Activated T-helper 17 cell treated with anti-CD3 and anti-CD28 coated beads, Interleukin-2, amount 50 U/mL, for 72 hours (primary cell): ENCODE measurements at regions not wholly inside any gene's neighbourhood (a gene's known extent, or its start where the extent isn't known, plus 50 kb on each side); places are given as distances from the start of the nearest gene placed in this dataset.
A peak's percentile ranks its signal among the peaks of the same experiment; 100 is the strongest.

Experiments
- ATAC-seq: fragments of 150-1000 bp; cut with Tn5 transposase; replicated peaks from 2 replicates; pipeline ENCODE4 v1.10.0; 2021; ENCODE audit warnings: mild to moderate bottlenecking, moderate library complexity
- H3K27ac Mint-ChIP-seq: one replicate; pipeline ENCODE4 v1.8.0; 2022; ENCODE audit warnings: mixed read lengths
- H3K27me3 Mint-ChIP-seq: one replicate; pipeline ENCODE4 v1.8.0; 2022; ENCODE audit warnings: mixed read lengths
- H3K36me3 Mint-ChIP-seq: one replicate; pipeline ENCODE4 v1.8.0; 2022; ENCODE audit warnings: low read depth, mild to moderate bottlenecking, mixed read lengths
- H3K4me1 Mint-ChIP-seq: one replicate; pipeline ENCODE4 v1.8.0; 2022; ENCODE audit warnings: mixed read lengths
- H3K4me3 Mint-ChIP-seq: one replicate; pipeline ENCODE4 v1.8.0; 2022; ENCODE audit warnings: mild to moderate bottlenecking, mixed read lengths
- H3K9me3 Mint-ChIP-seq: one replicate; pipeline ENCODE4 v1.8.0; 2022; ENCODE audit warnings: mixed read lengths

DNA sequence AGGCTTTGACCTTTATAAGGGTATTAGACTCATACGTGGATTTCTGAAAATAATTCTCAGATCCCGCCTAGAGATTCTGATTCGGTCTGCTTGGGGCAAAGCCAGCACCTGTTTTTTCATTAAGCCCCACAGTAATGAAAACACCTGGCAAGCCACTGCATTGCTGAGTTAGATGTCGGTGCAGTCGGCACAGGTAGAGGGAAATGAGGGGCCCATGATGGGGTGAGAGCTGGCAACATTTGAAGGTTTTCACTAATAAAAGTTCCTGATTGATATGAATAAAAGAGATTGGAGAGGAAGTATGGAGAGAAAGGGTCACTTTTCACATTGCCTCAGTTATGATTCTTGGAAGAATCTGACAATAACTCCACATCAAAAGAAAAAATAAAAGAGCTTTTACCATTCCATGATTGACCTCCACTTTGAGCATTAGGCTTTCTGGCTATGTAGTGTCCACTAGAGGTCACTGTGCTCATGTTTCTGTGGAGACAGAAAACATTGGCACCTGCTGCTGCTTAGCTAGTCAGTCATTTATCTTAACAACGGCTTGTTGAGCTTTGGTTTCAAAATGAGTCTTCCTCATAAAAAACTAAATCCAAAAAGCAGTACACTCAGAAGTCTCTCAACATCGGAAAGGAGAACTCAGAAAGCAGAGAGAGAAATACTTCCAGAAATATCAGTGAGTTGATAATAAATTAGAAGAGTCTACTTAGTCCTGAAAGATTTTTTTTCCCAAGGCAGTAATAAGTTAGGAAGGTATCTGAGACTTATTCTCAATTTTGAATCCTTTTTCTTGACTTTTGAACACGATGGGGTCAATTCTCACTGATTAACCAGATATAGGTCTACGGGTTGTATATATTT, 53.3 kb upstream of the KLHL31 start:
- peak; percentile 77 for ATAC-seq
- Mint-ChIP-seq H3K4me1 (peaks cover 4% of the 10 kb centered on the region), H3K27ac (peak overlapping the region; percentile 46), H3K4me3 (no peak overlapping the region), H3K9me3 (no peaks in the 10 kb centered on the region), H3K36me3 (no peaks in the 10 kb centered on the region), H3K27me3 (peaks cover 19% of the 10 kb centered on the region)

DNA sequence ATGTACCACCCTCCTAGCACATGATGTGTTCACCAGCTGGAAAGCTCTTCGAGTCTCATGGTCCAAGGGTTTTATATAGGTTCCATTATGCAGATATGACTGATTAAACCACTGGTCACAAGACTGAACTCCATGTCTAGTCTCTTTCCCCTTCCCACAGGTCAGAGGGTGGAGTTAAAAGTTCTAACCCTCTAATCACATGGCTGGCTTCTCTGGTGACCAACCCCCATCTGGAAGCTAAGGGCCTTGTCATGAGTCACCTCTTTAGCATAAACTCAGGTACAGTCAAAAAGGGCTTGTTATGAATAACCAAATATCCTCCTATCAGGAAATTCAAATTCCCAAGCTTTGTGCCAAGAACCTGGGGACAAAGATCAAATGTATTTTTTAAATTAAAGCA, 52.0 kb upstream of the KLHL31 start:
- H3K4me1 Mint-ChIP-seq, result peaks cover 4% of the 10 kb centered on the region
- ATAC-seq, result no peak
- no peaks in the 10 kb centered on the region for H3K9me3 Mint-ChIP-seq
- H3K36me3 Mint-ChIP-seq, result no peaks in the 10 kb centered on the region
- no peak overlapping the region for H3K27ac Mint-ChIP-seq
- H3K27me3 Mint-ChIP-seq, result peaks cover 18% of the 10 kb centered on the region
- H3K4me3 Mint-ChIP-seq, result no peak overlapping the region

DNA sequence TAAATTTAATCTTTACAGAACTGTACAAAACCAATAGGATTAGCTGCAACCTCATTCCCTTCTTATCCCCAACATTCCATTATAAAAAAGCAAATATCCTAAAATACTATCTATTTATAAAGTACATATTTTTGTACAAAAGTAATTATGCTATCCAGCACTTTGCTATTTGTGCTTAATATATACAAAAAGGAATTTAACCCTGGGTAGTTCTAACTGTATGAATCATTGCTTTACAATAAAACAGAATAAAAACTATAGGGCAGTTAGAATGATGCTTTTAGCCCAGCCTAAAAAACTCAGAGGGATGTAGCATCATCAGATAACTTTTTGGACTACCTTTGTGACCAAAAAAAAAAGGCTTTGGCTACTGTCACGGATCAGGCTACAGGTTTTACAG, 49.9 kb upstream of the KLHL31 start:
- peaks cover 29% of the 10 kb centered on the region for H3K27me3 Mint-ChIP-seq

More for the DNA sequence above, 49.9 kb upstream of the KLHL31 start:
- Mint-ChIP-seq H3K4me1 (peaks cover 4% of the 10 kb centered on the region), H3K9me3 (no peaks in the 10 kb centered on the region), H3K36me3 (no peaks in the 10 kb centered on the region), H3K27ac (no peak overlapping the region), H3K4me3 (no peak overlapping the region)
- no peak for ATAC-seq
